ENCODE measurements at regions not wholly inside any gene's neighbourhood (a gene's known extent, or its start where the extent isn't known, plus 50 kb on each side); places are given as distances from the start of the nearest gene placed in this dataset.

DNA sequence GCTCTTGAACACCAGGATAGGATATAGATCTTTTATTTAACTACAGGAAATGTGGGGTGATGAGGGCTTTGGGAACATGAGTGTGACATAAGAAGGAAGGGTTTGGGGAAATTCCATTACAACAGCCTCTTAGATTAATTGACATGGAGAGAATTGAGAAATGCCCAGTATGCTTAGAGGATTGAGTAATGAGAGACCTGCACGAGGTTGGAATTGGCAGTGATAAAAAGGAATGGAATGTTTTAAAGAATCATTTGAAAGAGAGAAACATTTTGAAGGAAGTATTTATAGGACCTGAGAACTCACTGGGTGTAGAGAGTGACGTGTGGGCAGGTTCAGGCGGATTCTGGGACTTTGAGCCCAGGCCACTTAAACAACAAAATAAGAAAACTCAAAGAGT lies 227.0 kb downstream of the BMP2 start:
- peaks cover 36% of the 10 kb centered on the region for H3K9me3 Mint-ChIP-seq
- no peak for DNase-seq
- CTCF ChIA-PET, result no interaction called here
- H3K4me1 Mint-ChIP-seq, result no peaks in the 10 kb centered on the region
- no peaks in the 10 kb centered on the region for H3K27me3 Mint-ChIP-seq
- no peak overlapping the region for H3K4me3 Mint-ChIP-seq
- no peak overlapping the region for H3K27ac Mint-ChIP-seq
- H3K36me3 Mint-ChIP-seq (ENCODE audit: low read depth), result no peaks in the 10 kb centered on the region
- POLR2A ChIA-PET, result no interaction called here

DNA sequence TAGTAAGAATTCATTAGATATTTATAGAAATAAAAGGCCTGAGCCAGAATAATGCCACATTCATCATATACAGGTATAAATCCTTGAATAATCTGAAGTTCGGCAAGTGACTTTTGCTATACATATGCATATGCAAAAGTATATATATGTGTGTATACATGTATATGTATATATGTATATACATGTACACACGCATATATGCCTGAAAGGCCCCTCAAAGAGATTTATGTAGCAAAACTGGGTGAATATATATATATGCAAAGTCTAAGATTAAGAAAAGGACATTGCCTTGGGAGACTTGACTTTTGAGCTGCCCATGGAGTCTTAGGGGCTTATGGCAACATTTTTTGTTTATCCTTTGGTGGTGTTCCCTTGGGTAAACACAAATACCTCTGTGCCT lies 231.4 kb downstream of the BMP2 start:
- POLR2A ChIA-PET, result no interaction called here
- no peaks in the 10 kb centered on the region for H3K4me1 Mint-ChIP-seq
- CTCF ChIA-PET, result no interaction called here
- no peak overlapping the region for H3K4me3 Mint-ChIP-seq
- peaks cover 30% of the 10 kb centered on the region for H3K9me3 Mint-ChIP-seq
- DNase-seq, result no peak
- no peak overlapping the region for H3K27ac Mint-ChIP-seq
- H3K27me3 Mint-ChIP-seq, result no peaks in the 10 kb centered on the region
- no peaks in the 10 kb centered on the region for H3K36me3 Mint-ChIP-seq (ENCODE audit: low read depth)

DNA sequence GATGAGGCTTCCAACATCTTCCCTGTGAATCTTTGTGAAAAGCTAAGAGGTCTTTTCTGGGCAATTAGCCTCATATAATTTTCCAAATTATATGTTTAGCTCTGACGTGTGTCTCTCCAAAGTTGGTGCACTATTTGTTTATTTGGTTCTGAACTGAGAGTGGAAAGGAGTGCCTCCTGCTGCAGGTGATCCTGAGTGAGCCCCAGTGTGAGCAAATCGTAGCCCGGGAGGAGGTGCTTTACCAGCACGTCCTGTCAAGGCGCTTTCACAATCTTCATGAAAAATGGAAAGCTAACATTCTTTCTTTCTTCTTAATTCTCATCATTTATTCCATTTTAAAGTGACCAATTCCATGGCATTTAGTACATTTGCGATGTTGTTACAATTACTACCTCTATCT lies 231.9 kb downstream of the BMP2 start:
- CTCF ChIA-PET, result no interaction called here
- no peaks in the 10 kb centered on the region for H3K27me3 Mint-ChIP-seq
- no peak for DNase-seq
- no peaks in the 10 kb centered on the region for H3K36me3 Mint-ChIP-seq (ENCODE audit: low read depth)
- H3K4me3 Mint-ChIP-seq, result no peak overlapping the region
- no peaks in the 10 kb centered on the region for H3K4me1 Mint-ChIP-seq
- no peak overlapping the region for H3K27ac Mint-ChIP-seq
- POLR2A ChIA-PET, result no interaction called here
- peaks cover 27% of the 10 kb centered on the region for H3K9me3 Mint-ChIP-seq

DNA sequence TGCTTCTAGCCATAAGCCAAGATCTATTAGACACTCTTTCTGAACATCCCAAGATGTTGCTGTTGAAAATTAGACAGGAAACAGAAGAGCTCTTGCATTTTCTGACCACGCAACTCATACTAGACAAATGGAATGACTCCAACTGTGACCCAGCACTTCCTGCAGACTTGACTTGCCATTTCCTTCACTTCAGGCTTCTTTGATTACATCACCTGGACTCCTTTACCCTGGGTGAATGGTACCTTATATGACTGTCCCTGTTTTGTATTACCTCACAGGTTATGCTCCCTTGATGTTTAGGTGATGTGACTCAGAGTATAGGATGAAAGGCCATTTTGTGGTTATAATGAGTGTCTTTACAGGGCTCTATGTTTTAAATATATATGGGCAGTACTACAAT lies 236.1 kb downstream of the BMP2 start:
- H3K9me3 Mint-ChIP-seq, result peaks cover 21% of the 10 kb centered on the region
- DNase-seq, result no peak
- no peaks in the 10 kb centered on the region for H3K4me1 Mint-ChIP-seq
- ChIA-PET POLR2A (no interaction called here), CTCF (no interaction called here)
- no peaks in the 10 kb centered on the region for H3K27me3 Mint-ChIP-seq
- no peaks in the 10 kb centered on the region for H3K36me3 Mint-ChIP-seq (ENCODE audit: low read depth)
- H3K4me3 Mint-ChIP-seq, result no peak overlapping the region
- no peak overlapping the region for H3K27ac Mint-ChIP-seq

DNA sequence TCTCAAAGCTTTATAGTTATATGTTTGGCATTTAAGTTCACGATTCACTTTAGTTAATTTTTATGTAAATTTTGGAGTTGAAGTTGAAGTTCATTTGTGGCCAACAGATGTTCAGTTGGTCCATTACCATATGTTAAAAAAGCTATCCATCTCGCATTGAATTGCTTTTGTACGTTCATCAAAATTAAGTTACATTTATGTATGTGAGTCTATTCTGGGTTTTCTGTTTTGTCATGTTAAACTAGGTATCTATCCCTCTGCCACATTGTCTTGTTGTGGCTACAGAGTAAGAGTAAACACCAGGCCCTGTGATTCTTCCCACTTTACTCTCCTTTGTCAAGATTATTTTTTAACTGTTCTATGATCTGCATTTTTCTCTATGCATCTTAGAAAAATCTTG lies 237.3 kb downstream of the BMP2 start:
- POLR2A ChIA-PET, result no interaction called here
- Mint-ChIP-seq H3K9me3 (peaks cover 18% of the 10 kb centered on the region), H3K27me3 (no peaks in the 10 kb centered on the region), H3K4me3 (no peak overlapping the region), H3K4me1 (no peaks in the 10 kb centered on the region), H3K27ac (no peak overlapping the region), H3K36me3 (ENCODE audit: low read depth) (no peaks in the 10 kb centered on the region)
- CTCF ChIA-PET, result no interaction called here
- no peak for DNase-seq

DNA sequence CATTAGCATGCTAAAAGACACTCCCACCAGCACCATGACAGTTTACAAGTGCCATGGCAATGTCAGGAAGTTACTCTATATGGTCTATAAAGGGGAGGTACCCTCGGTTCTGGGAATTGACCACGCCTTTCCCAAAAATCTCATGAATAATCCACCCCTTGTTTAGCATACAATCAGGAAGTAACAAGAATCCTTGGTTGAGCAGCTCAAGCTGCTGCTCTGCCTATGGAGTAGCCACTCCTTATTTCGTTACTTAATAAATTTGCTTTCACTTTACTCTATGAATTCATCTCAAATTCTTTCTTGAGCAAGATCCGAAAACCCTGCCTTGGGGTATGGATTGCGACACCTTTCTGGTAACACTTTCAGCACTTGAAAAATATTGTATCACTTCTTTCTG lies 243.0 kb downstream of the BMP2 start:
- H3K9me3 Mint-ChIP-seq, result peaks cover 15% of the 10 kb centered on the region
- ChIA-PET POLR2A (no interaction called here), CTCF (no interaction called here)
- no peak overlapping the region for H3K27ac Mint-ChIP-seq
- no peak for DNase-seq
- no peaks in the 10 kb centered on the region for H3K4me1 Mint-ChIP-seq
- H3K36me3 Mint-ChIP-seq (ENCODE audit: low read depth), result no peaks in the 10 kb centered on the region
- no peaks in the 10 kb centered on the region for H3K27me3 Mint-ChIP-seq
- H3K4me3 Mint-ChIP-seq, result no peak overlapping the region

DNA sequence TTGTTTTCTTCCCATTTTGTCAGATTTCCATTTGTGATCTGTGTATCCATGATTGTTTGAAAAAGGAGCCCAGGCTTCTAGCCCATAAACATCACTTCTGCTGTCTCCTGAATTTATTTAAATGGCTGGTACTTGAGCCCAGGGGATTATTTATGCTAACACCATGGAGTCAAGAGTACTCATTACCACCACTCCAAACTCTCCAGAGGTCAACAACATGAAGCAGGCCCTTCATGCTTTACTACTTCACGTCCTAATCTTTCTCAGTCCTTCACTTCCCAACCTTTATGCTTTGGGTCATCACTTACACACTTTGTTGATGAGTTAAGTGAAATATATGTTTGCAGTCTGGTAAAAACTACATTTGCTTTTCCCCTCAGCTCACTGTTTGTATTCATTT lies 247.8 kb downstream of the BMP2 start:
- no peaks in the 10 kb centered on the region for H3K4me1 Mint-ChIP-seq
- ChIA-PET POLR2A (no interaction called here), CTCF (no interaction called here)
- no peak for DNase-seq
- H3K4me3 Mint-ChIP-seq, result no peak overlapping the region
- H3K27ac Mint-ChIP-seq, result no peak overlapping the region
- H3K27me3 Mint-ChIP-seq, result no peaks in the 10 kb centered on the region
- peaks cover 8% of the 10 kb centered on the region for H3K9me3 Mint-ChIP-seq
- no peaks in the 10 kb centered on the region for H3K36me3 Mint-ChIP-seq (ENCODE audit: low read depth)

DNA sequence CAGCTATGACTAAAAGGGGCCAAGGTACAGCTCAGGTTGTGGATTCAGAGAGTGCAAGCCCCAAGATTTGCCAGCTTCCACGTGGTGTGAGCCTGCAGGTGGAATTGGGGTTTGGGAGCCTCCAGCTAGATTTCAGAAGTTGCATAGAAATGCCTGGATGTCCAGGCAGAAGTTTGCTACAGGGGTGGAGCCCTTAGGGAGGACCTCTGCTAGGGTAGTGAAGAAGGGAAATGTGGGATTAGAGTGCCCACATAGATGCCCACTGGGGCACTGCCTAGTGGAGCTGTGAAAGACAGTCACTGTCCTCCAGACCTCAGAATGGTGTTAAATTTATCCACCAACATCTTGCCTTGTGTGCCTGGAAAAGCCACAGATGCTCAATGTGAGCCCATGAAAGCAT lies 255.1 kb downstream of the BMP2 start:
- POLR2A ChIA-PET, result no interaction called here
- Mint-ChIP-seq H3K4me3 (no peak overlapping the region), H3K27me3 (no peaks in the 10 kb centered on the region), H3K9me3 (peaks cover 19% of the 10 kb centered on the region), H3K36me3 (ENCODE audit: low read depth) (no peaks in the 10 kb centered on the region), H3K27ac (no peak overlapping the region), H3K4me1 (no peaks in the 10 kb centered on the region)
- CTCF ChIA-PET, result no interaction called here
- no peak for DNase-seq

DNA sequence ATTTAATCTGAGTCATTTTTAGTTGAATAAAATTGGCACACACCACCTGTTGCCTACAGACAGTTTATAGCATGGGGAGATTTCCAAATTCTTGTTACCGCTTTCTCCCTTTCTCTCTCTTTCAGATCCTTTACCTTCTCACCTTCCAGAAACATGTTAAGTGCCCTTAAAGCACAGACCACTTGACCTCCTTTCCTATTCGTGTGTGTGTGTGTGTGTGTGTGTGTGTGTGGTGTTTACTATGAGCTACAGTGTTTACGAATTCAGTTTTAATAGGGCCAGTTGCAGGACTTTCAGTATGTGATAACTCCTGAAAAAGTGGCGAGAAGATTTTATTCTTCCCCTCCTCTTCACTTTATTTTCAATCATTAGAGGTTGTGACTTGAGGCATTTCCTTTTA lies 258.1 kb downstream of the BMP2 start:
- ChIA-PET CTCF (no interaction called here), POLR2A (no interaction called here)
- no peak overlapping the region for H3K4me3 Mint-ChIP-seq
- H3K27ac Mint-ChIP-seq, result no peak overlapping the region
- H3K9me3 Mint-ChIP-seq, result peaks cover 24% of the 10 kb centered on the region
- H3K36me3 Mint-ChIP-seq (ENCODE audit: low read depth), result no peaks in the 10 kb centered on the region
- H3K27me3 Mint-ChIP-seq, result no peaks in the 10 kb centered on the region
- DNase-seq, result no peak
- no peaks in the 10 kb centered on the region for H3K4me1 Mint-ChIP-seq

DNA sequence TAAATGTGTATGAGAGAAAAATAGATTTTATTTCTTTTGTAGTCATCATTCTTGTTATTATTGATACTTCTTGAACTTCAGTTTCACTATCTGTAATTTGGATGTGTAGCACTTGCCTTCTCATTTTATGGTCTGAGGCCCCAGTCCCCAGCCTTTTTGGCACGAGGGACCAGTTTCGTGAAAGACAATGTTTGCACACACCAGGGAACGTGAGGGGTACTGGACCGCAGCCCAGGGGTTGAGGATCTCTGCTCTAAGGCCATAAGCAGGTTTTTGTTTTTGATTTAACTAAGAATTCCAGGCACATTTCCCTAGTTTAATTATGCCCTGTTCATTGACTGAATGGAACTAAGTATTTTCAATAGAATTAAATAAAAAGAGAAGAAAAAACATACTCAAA lies 261.5 kb downstream of the BMP2 start:
- Mint-ChIP-seq H3K27me3 (no peaks in the 10 kb centered on the region), H3K27ac (no peak overlapping the region), H3K36me3 (ENCODE audit: low read depth) (no peaks in the 10 kb centered on the region), H3K9me3 (peaks cover 19% of the 10 kb centered on the region), H3K4me3 (no peak overlapping the region), H3K4me1 (no peaks in the 10 kb centered on the region)
- CTCF ChIA-PET, result no interaction called here
- no peak for DNase-seq
- POLR2A ChIA-PET, result no interaction called here

DNA sequence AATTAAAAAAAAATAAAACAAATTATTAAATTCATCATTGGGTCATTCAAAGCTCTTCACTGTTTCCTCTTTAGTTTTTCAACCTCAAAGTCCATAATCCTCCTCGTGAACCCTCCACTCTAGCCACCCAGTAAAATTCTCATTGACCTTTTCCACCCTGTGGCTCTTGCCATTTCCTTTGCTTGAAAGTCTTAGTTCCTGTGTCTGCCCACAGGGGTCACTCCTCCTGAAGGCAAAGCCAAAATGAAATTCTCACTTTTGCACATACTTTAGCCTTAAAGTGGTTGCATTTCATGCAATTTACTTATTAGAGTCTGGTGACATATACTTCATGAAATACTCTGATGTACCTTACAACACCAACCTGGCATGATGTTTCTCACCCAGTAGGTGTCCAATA lies 263.7 kb downstream of the BMP2 start:
- Mint-ChIP-seq H3K4me3 (no peak overlapping the region), H3K4me1 (no peaks in the 10 kb centered on the region), H3K27ac (no peak overlapping the region), H3K36me3 (ENCODE audit: low read depth) (no peaks in the 10 kb centered on the region), H3K9me3 (peaks cover 13% of the 10 kb centered on the region), H3K27me3 (no peaks in the 10 kb centered on the region)
- CTCF ChIA-PET, result no interaction called here
- POLR2A ChIA-PET, result no interaction called here
- DNase-seq, result no peak

DNA sequence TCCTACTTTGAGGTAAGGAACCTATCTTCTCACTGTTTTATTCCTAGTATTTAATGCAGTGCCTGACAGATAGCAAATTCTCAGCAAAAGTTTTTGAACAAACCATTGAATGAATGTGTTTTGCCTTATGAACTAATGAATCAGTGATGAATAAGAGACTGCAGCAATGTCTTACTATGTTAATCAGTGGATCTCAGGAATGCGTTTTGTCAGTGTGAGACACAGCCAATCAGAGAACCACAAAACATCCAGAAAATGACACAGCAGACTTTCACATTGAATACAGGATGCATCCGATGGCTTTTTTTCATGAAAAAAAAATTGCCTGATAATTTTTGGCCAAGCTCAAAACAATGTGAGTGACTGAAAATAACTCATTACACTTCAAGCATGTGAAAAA lies 270.5 kb downstream of the BMP2 start:
- POLR2A ChIA-PET, result no interaction called here
- H3K9me3 Mint-ChIP-seq, result peaks cover 11% of the 10 kb centered on the region
- H3K27me3 Mint-ChIP-seq, result no peaks in the 10 kb centered on the region
- no peaks in the 10 kb centered on the region for H3K4me1 Mint-ChIP-seq
- H3K4me3 Mint-ChIP-seq, result no peak overlapping the region
- no peaks in the 10 kb centered on the region for H3K36me3 Mint-ChIP-seq (ENCODE audit: low read depth)
- no peak overlapping the region for H3K27ac Mint-ChIP-seq
- DNase-seq, result no peak
- CTCF ChIA-PET, result no interaction called here

DNA sequence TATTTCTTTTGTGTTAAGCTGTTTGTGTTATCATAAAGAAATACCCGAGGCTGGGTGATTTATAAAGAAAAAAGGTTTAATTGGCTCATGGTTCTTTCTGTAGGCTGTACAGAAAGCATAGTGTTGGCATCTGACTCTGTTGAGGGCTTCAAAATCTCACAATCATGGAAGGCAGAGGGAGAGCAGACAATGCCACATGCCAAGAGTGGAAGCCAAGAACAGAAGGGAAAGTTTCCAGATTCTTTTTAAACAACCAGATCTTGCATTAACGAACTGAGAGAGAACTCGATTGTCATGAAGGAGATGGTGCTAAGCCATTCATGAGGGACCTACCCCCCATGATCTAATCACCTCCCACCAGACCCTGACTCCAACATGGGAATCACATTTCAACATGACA lies 290.1 kb downstream of the BMP2 start:
- DNase-seq, result no peak
- Mint-ChIP-seq H3K9me3 (peaks cover 16% of the 10 kb centered on the region), H3K27me3 (no peaks in the 10 kb centered on the region), H3K36me3 (ENCODE audit: low read depth) (no peaks in the 10 kb centered on the region), H3K4me3 (no peak overlapping the region), H3K27ac (no peak overlapping the region), H3K4me1 (no peaks in the 10 kb centered on the region)
- ChIA-PET CTCF (no interaction called here), POLR2A (no interaction called here)

DNA sequence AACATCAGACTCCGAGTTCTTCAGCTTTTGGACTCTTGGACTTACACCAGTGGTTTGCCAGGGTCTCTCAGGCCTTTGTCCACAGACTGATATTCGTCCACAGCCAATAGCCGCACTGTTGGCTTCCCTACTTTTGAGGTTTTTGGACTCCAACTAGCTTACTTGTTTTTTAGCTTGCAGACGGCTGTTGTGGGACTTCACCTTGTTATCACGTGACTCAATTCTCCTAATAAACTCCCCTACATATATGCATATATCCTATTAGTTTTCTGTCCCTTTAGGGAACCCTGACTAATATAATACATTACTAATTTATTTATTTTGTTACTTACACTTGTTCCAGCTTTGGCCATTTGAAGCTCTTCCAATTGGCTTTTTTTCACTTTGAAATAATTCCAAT lies 311.3 kb downstream of the BMP2 start:
- peaks cover 6% of the 10 kb centered on the region for H3K9me3 Mint-ChIP-seq
- no peaks in the 10 kb centered on the region for H3K27me3 Mint-ChIP-seq
- H3K36me3 Mint-ChIP-seq (ENCODE audit: low read depth), result no peaks in the 10 kb centered on the region
- DNase-seq, result no peak
- no peak overlapping the region for H3K4me3 Mint-ChIP-seq
- CTCF ChIA-PET, result no interaction called here
- no peaks in the 10 kb centered on the region for H3K4me1 Mint-ChIP-seq
- H3K27ac Mint-ChIP-seq, result no peak overlapping the region
- POLR2A ChIA-PET, result no interaction called here

DNA sequence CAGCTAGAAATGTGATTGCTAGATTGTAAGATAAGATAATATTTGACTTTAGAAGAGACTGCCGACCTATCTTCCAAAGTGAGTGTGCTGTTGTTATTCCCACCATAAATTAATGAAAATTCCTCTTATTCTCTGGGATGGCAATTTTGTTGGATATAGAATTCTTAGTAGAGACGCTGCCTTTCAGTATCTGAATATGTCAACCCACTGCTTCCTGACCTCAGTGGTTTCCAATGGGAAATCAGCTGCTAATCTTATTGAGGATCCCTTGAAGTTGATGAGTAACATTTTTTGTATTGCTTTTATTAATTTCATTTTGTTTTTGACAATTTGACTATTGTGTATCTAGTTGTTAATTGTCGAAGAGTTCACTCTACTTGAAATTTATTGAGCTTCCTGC lies 313.0 kb downstream of the BMP2 start:
- H3K27ac Mint-ChIP-seq, result no peak overlapping the region

More for the DNA sequence above, 313.0 kb downstream of the BMP2 start:
- no peaks in the 10 kb centered on the region for H3K36me3 Mint-ChIP-seq (ENCODE audit: low read depth)
- H3K4me3 Mint-ChIP-seq, result no peak overlapping the region
- POLR2A ChIA-PET, result no interaction called here
- DNase-seq, result no peak
- H3K9me3 Mint-ChIP-seq, result peaks cover 2% of the 10 kb centered on the region
- H3K4me1 Mint-ChIP-seq, result no peaks in the 10 kb centered on the region
- H3K27me3 Mint-ChIP-seq, result no peaks in the 10 kb centered on the region
- CTCF ChIA-PET, result no interaction called here

All from activated CD4-positive, alpha-beta memory T cell treated with anti-CD3 and anti-CD28 coated beads, Interleukin-2, amount 10 ng/mL, durations not matched to agents 7 days and 5 days (primary cell).